Stimulated activated CD4-positive, alpha-beta T cell treated with anti-CD3 and anti-CD28 coated beads, Interleukin-12 subunit alpha, Interleukin-12 subunit beta, amount 100 ng/mL, for 4 hours (primary cell): ENCODE measurements at regions not wholly inside any gene's neighbourhood (a gene's known extent, or its start where the extent isn't known, plus 50 kb on each side); places are given as distances from the start of the nearest gene placed in this dataset.
A peak's percentile ranks its signal among the peaks of the same experiment; 100 is the strongest.

Experiments
- DNase-seq: peaks from one replicate; pipeline ENCODE4 v3.0.0-alpha.2; 2020

- DNase-seq = no peak
Measured at GRCh38 chrX:20420058-20420457, 153.3 kb upstream of the RPS6KA3 start.

DNA sequence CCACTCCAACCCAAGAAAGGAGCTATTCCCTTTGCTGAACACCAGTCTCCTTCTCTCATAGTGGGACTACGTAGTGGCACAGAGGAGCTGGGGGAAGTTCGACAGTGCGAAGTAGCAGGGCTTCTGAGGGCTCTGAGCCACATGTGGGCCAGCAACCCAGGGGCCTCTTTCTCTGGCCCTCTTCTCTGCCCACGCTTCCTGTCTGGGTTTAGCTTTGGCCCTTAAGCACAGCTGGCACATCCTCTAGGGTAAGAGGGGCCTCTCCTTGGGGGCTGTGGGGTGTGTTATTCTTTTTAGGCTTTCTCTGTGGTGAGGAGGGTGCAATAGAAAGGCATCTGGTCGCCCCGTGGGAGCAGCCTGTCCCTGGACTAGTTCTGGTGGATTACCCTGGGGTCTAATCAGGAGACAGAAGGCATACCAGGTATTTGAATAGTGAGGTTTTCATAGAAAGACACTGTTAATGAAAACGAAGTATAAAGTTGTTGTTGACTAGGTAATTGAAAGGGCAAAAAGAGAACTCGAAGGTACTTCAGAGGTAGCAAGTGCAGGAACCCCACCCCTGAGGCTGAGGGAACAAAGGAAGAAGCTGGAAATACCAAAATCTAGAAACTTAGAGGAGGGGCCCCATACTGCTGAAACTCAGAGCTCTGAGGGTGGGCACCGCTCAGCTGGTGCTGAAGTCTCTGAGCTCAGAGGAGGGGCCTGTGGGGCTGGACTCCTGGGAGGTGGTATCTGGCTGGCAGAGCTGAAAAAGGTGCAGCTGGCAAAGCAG lies 151.9 kb upstream of the RPS6KA3 start:
- no peak for DNase-seq

DNA sequence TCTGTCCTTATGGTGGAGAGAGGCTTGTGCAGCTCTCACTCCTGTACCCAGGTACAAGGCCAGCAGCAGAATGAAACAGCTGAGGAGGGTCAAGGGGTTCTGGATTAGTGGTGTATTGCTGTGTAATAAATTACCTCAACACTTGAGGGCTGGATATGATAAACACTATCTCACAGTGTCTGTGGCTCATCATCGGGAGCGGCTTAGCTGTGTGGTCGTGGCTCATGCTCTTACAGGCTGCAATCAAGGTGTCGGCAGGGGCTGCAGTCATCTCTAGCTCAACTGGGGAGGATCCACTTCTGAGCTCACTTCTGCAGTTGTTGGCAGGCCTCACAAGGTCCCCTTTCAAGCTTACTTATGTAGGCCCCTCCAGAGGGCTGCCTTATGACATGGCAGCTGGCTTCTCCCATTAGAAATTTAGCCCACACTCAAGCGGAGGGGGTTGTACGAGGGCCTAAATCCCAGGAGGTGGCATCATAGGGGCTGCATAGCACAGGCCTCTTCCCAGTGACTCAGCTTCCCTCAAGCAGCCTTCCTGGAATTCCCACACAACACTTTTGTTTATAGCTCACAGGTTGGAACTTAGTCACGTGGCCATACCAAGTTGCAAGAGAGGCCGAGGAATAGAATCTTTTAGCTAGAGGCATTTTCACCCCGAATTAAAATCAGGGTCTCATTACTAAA lies 148.2 kb upstream of the RPS6KA3 start:
- no peak for DNase-seq

DNA sequence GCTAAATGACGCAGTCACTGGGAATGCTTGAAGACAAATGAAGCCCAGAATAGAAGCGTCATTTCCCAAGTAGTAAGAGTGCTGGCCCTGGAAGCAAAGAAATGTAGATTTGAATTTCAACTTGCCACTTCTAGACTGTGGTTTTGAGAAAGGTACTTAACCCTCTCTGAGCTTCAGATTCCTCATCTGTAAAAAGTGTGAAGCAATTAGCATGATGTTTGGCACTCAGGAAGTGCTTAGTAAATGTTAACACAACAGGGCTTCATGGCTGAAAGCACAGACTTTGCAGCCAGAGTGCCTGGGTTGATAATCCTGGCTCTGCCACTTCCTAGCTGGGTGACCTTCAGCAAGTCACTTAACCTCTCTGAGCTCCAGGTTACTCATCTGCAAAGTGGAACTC lies 147.4 kb upstream of the RPS6KA3 start:
- no peak for DNase-seq

DNA sequence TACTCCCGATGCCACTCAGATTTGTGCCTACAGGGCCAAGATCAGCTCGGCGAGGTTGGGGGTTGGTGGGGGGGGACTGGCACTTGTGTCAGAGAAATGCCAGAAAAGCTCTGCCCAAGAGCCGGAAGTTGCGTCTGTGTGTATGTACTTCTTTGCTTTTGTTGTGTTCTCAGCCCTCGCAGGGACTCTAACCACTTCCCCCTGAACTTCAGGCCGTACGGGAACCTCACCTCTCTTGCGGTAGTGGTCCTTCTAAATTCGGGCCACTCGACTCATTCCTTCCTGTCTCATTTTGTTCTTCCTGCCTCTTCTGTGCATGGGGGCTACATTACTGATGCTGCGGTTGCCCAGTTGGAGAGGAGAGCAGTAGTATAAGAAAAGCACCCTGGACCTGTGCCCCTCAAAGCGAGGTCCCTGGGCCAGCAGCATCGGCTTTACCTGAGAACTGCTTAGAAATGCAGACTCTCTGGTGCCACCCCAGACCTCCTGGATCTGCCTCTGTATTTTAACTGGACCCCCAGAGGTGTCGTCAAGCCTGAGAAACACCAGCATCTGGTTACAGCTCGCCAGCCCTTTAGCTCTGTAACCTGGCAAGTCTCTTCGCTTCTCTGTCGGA lies 146.3 kb upstream of the RPS6KA3 start:
- DNase-seq = no peak

DNA sequence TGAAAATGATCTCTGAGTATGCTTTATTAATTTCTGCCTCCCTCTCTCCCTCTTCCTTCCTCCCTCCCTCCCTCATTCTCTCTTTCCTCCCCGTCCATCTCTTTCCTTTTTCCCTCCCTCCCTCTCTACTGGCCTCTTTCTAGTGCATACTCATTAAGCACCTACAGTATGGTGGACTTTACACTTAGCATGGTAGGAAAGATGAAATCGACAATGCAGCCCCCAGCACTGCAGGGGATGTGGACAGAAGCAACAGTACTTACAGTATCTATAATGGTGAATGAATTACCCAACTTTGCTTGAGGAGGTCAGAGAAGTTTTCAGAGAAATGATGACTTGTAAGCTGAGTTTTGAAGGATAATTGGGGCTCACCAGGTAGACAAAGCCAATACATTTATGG lies 143.8 kb upstream of the RPS6KA3 start:
- no peak for DNase-seq

- no peak for DNase-seq
Measured at GRCh38 chrX:20409991-20410390, 143.3 kb upstream of the RPS6KA3 start.

GRCh38 chrX:20402956-20403355 lies 136.2 kb upstream of the RPS6KA3 start:
- DNase-seq = no peak

GRCh38 chrX:20399728-20400414 lies 133.2 kb upstream of the RPS6KA3 start:
- no peak for DNase-seq

- no peak for DNase-seq
Measured at GRCh38 chrX:20397587-20397986, 130.9 kb upstream of the RPS6KA3 start.

- DNase-seq = no peak
Measured at GRCh38 chrX:20394451-20394850, 127.7 kb upstream of the RPS6KA3 start.

DNA sequence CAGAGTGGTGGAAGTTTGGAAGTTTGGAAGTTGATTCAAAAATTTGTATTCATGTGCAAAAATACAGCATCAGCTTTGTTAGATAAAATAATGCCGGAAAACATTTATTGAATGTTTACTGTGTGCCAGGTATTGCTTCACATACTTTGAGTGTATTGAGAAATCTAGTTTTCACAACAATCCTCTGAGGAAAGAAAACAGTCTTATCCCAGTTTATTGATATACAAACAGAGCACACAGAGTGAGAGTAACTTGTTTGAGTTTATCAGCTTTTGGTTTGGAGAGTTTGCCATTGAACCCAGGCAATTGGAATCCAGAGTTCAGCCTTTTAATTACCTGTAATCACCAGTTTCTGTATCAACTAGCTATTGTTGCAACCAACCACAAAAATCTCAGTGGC lies 127.2 kb upstream of the RPS6KA3 start:
- no peak for DNase-seq

GRCh38 chrX:20388594-20388993 lies 121.9 kb upstream of the RPS6KA3 start:
- DNase-seq = no peak

- no peak for DNase-seq
Measured at GRCh38 chrX:20383477-20383876, 116.8 kb upstream of the RPS6KA3 start.

DNA sequence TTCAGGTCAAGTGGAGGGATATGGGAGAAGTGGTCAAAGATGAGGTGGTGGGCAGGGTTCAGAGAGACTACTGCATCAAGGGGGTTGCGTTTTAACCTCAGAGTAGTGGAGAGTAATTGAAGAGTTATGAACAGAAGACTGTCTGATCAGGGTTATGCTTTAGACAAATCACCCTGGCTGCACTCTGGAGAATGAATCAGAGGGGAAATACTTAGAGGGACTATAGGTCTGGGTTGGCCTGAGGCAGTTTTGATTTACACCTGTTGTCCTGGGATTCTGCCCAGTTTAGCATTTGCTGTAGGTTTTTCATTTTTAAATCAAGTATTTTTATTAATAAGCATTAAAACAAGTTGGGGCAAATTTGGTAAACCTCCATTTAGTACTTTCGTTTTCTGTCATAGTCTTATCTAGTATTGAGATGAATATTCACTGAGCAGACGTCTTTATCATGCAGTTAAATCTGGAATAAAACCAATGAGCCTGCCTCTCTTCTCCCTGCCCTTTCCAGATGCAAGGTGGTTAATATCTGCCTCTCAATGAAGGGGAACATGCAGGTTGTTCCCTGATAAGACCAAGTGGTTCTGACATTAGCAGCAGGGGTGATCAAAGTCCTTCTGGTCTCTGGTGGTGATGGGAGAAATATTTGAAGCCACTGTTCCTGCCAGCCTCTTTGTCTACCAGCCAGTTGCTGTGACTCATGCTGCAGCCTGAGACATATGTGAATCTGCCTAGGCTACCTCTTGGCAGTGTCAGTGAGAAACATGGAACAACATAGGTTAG lies 116.0 kb upstream of the RPS6KA3 start:
- peak; percentile 5 for DNase-seq

DNA sequence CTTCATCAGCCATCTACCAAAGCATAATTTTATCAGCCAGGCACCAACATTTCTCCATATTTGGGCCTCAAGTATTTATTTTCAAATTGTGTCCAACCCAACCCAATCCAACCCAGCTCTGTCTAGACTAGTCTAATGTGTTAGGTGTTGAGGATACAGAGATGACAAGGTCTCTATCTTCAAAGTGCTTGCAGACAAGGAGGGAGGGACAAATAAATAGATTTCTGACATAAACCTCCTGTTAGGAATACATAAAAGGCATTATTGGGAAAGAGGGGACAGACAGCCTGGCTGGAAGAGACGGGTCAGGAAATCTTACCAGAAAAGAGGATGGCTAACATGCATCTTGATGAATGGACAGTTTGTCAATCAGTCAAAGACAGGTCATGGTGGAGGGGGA lies 115.4 kb upstream of the RPS6KA3 start:
- DNase-seq = no peak

- no peak for DNase-seq
Measured at GRCh38 chrX:20378233-20378920, 111.7 kb upstream of the RPS6KA3 start.

GRCh38 chrX:20374900-20375438 lies 108.3 kb upstream of the RPS6KA3 start:
- DNase-seq = no peak

GRCh38 chrX:20374450-20374849 lies 107.7 kb upstream of the RPS6KA3 start:
- no peak for DNase-seq

GRCh38 chrX:20373063-20373462 lies 106.4 kb upstream of the RPS6KA3 start:
- DNase-seq = no peak

DNA sequence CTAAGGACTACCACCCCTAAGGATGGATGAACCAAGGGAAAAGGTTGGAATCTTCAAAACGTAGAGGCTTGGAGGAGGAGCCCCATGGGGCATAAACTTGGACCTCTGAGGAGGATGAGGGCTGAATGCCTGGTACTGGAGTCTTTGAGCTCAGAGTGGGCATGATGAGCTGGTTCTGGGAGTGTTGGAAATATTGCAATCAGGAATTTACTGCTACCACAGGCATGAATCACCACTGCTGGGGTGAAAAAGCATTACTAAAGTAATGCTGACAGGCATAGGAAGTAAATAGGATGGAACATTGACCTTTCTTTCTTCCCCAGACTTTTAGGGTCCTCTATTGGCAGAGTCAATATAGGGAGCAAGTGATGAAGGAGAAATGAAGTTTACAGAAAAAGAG lies 105.8 kb upstream of the RPS6KA3 start:
- no peak for DNase-seq

GRCh38 chrX:20369468-20369867 lies 102.8 kb upstream of the RPS6KA3 start:
- no peak for DNase-seq
